HG03571 (cell line): ENCODE measurements at regions not wholly inside any gene's neighbourhood (a gene's known extent, or its start where the extent isn't known, plus 50 kb on each side); places are given as distances from the start of the nearest gene placed in this dataset.

Experiments used
- ATAC-seq: cut with Tn5 transposase; IDR thresholded peaks from one replicate; pipeline ENCODE4 v1.9.1; 2021; ENCODE audit not compliant: unreplicated experiment

DNA sequence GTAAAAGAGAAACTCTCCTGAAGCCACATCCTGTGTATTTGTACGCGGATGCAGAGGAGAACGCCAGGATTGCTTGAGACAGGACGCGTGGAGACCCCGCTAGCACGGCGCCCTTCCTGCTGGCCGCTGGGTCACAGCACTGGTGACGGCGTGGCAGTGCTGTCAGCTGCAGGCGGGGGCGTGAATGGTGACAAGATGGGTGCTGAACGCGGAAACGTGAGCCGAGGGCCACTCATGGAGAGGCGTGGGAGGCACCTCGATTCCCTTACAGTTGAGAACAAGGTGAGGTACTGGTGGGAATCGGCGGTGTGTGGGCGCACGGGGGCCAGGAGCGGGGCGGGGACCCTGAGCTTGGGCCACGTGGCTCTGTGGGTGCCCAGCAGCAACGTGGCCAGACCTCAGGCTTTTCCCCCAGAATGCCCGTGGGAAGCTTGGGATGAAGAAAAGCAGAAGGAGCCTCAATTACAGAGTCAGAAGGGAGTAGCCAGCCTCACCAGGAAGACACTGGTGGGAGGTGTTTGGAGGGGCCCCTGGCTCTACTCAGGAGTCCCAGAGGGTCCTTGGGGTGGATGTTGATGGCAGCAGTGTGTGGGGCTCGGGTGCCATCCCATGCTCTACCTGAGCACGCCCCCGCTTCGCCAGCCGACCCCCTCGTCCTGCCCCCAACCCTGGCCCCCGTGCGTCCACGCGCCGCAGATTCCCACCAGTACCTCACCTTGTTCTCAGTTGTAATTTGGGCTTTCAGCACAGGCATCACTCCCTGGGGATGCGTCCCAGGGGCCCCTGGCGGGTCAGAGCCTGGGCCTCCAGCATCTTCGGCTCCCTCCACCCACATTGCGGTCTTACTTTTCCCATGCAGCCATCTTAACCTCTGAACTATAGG is 208.4 kb upstream of the TCERG1L start:
- ATAC-seq: no peak

DNA sequence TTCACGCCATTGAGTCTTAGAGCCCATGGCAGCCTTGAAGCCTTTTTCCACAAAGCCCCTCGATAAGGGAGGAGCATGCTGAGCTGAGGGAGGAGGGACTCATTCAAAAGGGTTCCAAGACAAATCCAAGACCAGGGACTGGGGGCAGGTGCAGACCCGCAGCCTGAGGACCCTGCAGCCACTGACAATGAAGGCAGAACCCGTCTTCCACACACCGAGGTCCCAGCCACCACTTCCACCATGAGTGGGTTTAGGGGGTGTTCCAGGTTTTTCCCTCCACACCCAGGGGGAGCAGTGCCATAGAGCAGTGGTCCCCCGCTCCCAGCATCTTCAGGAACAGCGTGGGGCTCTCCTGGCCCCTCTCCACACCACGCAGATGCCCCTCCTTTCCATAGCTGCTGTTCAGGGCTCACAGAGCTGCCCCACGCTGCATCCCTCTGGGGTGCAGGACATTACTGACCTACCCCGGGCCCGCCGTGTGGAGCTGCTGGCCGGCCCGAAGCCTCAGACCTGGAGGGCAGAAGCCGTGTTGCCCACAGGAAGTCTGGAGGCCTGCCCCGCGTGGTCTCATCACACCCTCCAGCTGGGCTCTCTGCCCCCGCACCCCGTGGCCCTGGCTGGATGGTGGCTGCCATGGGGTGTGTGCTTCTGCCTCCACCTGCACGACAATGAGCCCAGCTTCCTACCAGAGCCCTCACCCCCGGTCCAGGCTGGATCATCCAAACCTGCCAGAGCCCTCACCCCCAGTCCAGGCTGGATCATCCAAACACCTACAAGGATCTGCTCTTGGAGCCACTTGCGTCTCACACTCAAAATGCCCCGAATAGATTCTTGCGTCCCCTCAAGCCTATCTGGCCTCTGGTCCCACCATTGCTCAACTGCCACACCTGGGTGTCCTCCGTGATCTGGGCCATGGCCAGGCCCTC is 220.0 kb upstream of the TCERG1L start:
- no peak for ATAC-seq

DNA sequence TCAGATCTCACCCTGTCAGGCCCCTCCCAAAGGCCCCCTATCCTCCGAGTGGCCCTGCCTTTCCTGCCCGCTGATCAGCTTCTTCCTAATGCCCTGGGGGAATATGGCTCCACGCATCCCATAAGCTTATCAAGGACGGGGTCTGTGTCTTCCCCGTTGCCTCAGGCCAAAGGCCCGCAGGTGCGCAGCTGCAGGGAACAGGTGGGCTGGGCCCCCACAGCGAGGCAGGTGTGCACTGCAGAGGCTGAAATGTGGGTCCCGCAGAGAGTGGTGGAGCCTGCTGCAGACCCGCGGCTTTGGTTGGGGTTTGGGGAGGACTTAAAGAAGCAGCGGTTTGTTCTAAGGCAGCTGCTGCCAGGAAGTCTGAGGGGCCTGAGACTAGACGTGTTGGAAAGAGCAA is 220.8 kb upstream of the TCERG1L start:
- ATAC-seq: no peak

DNA sequence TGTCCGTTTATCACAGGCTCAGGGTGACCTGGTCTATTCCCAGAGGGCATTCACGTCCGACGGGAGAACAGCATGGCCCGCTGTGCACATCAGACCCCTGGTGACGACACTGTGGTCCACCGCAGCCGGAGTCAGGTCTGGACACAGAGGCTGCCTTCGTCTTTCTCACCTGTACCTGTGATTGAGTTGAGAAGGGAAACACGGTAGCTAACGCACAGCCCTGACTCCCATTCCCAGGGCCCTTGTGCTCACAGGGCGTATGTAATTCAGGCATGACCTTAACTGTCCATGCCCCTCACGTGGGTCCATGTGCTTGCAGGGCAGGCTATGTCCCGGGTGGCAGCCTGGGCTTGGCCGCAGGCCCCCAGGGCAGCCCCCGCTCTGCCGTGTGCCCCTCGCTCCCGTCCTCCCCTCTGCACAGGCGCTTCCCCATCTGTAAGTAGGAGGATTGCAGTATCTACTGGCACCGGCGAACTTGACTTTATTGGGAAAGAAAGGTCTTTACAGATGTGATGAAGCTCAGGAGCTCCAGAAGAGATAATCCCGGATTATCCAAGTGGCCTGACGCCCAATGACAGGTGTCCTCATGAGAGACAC is 221.3 kb upstream of the TCERG1L start:
- ATAC-seq: no peak

DNA sequence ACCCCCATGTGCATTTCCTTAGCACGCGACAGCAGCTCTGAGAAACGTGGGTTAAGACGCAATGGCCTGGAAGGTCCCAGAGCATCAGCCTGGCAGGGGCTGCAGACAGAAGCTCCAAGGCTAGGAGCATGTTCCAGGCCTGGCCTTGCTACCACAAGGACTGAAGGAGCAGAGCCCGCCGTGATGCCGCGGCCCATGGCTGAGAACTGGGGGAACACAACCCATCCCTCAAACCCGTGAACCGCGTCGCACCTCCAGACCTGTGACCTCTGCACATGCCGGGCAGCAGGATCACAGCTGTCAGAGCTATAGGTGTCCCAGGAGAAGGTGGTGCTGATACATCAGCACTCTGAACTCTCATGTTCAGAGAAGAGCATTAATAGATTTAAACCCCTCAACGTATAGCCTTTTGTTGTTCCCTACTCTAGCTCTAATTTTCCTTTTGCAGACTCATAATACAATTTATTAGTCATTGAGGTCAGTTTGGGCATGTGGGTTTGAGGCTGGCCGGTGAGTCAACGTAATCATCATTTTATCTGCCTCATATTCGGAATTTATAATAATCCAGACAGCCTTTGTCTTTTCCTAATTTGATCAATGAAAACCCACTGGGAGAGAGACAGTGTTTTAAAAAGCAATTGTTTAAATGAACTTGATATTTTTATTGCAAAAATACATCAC is 222.5 kb upstream of the TCERG1L start:
- ATAC-seq: no peak

DNA sequence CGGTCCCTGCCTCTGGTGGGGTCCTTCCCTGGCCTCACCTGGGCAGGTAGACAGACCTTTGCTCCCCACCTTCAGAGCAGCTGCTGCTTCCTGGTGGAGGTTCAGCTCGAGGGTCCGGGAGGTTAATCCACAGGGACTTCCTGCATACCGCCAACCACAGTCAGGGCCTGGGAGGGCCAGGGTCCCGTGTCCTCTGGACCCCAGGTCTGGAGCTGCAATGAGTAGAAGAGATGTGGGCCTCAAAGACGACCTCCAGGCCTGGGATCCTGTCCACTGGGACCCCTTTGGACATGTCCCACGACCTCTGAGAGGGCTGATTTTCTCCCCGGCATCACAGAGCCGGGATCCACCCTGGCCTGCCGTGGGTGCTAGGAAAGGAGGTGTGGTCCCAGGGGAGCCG is 223.3 kb upstream of the TCERG1L start:
- no peak for ATAC-seq

DNA sequence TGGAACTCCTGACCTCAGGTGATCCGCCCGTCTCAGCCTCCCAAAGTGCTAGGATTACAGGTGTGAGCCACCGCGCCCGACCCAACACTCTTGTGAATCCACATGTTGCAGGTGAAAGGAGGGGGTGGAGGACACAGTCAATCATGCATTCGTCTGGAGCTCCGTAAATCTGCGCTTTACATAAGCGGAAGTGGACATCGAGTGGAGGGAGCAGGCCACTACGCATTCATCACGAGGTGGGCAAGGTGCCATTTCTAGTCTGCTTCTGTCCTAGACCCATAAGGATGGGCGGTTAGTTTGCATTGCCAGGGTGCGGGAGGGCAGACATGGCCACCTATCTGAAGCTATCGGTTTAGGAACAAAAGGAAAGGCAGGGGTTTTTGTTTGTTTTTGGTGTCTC is 225.2 kb upstream of the TCERG1L start:
- ATAC-seq: no peak

DNA sequence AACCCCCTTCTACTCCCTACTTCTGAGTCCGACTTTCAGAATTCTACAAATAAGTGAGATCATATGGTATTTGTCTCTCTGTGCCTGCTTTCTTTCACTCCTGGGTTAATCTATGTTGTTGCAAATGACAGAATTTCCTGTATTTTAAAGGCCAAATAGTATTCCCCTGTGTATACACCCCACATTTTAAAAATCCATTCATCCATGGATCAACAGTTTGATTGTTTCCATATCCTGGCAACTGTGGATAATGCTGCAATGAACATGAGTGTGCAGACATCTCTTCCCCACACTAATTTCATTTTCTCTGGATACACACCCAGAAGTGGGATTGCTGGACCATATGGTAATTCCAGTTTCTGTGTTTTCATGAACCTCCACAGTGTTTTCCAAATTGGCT is 225.8 kb upstream of the TCERG1L start:
- no peak for ATAC-seq

DNA sequence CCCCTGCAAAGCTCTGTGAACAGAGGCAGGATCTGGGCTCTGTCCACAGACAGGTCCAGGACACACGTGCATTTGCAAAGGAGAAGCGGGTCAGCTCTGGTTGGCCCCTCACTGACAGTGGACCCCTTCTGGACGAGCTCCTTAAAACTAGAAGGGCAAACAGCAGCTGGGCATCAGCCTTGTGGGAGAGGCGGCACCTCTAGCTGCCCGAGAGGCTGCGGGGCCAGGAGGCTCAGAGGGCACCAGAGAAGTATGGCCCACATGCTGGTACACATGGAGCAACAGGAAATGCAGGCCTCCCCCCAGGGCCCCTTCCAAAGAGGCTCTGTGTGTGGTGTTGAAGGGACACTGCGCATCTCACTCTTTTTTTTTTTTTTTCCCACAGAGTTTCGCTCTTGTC is 233.0 kb upstream of the TCERG1L start:
- ATAC-seq: no peak

DNA sequence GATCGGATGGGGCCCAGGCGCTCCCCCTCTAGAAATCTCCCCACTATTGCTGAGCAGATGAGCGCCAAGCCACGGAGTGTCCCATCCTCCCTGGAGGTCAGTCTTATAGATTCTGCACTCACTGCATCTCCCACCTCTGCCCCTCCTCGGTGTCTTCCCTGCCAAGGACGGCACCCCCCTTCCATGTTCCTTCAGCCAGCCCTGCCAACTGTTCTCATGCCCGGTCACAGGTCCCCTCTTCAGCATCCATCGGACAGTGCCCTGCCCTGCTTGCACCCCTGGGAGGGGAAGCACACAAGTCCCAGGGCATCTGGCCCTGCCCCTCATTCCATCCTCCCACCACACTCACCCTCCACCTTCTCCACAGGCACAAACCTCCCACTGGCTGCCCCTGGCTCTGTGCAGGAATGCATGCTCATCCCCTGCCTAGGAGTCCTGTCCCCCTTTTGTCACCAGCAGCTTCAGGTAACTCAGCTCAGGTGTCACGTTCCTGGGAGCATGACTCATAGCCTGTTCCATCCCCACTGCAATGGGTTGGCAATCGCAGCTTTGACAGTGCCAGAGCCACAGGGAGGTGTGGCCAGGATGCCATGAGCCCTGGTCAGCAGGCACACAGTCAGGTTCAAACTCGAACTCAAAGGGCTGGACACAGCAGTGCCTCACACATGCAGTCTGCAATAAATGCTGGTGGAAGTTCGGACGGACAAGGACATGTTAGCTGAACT is 234.7 kb upstream of the TCERG1L start:
- ATAC-seq: no peak

DNA sequence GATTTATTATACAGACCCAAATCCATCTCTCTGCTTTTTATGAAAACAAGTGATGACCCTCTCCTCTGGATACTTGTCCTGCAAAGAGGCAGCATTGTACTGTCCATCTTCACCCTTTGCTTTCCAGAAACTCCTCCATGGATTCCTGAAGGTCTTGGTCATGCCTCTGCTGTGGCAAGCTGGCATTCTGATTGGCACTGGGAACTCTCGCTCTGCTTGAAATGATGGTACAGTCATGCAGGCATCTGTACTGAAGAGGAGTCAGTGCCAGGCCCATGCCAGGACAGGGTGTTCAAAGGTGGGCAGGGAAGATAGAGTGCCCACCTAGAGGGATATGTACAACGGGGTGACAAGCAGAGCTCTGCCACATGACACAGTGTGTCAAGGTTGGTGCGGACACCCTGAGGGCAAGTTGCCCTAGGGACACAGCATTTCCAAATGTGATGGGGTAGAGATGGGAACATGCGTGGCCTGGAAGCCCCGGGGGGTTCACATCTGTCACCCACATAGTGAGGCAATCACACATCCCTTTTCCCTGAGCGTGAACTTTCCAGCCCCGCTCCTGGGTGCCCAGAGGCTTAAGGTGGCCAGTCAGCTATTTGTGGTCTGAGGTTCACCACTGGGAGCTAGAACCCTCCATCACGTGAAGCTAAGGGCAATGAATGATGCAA is 235.7 kb upstream of the TCERG1L start:
- no peak for ATAC-seq

DNA sequence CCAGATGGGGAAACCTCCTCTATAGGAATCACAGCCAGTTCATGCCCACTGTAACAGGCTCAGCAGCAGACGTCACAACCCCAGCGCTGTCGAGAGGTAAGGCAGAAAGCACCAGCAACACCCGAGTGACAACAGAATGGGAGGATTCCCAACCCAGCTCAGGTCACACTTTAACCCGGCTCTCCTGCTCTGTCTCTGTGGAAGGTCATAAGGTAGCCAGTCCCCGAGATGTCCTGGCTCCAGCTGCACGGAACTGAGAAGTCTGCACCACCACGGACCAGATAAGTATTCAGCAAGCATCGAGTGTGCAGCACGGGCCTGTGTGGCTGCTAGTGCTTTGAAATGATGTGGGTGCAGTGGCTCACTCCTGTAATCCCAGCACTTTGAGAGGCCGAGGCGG is 236.7 kb upstream of the TCERG1L start:
- no peak for ATAC-seq

DNA sequence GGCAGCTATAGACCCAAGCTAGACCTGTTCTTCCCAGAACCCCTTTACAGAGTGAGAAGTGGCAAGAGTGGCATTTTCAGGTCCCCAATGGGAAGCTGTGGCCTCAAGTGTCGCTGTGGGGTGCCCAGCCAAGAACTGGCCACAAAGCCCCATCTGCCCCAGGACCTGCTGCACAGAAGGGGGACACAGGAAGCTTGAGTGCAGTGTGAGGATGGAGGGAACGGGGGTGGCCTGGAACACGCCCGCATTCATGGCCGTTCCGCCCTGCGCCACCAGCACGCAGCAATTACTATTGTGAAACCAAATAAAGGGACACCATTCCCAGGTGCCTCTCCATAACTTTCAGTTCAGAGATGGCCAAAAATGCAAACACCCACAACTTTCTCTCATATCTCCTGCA is 237.6 kb upstream of the TCERG1L start:
- no peak for ATAC-seq

DNA sequence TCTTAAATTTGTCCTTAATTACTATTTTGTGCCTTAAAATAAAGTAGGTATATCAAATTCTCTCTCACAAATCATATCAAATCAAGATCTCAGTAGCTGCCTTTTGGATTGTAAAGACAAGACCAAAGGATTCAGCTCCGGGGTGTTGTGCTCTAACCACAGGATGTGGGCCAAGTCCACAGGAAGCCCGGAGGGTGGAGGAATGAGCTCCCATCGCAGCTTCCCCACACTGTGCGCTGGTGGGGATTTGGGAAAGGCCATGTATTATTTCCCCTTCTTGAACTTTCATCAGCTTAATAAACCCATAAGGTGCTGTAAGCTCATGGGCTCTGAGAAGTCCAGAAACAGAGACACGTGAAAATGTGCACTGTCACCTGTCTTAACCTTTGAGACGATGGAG is 241.6 kb upstream of the TCERG1L start:
- no peak for ATAC-seq

DNA sequence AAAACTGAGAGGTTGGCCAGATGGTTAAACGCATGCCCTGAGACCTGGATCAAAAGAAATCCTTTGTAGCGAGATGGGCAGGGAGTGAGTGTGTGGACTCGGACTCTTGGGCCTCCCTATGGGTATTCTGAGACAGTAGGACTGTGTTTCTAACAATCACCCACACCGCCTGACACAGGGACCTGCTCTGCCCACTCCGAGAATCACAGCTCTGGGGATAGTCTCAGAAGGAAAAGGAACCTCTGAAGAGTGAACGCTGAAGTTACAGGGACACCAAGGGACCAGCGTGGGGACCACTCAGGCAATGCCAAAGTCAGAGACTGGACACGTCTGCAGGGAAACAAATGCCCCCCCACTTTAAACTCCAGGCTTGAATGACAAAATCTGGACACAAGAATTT is 242.1 kb upstream of the TCERG1L start:
- ATAC-seq: no peak

DNA sequence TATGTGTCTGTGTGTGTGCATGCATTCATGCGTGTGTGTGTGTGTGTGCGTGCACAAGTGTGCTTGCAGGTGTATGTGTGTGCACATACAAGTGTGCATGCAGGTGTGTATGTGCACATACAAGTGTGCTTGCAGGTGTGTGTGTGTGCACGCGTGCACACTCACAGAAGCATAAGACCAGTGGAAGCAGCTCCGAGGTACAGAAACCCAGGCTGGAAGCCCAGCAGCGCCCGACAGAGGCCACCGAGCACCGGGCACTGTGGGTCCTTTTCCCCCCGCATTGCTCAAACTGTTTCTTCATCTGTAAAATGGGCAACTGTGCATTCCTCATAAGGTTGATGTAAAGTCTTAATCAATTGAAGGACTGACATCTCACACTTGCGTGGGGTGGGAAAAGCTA is 243.3 kb upstream of the TCERG1L start:
- no peak for ATAC-seq

DNA sequence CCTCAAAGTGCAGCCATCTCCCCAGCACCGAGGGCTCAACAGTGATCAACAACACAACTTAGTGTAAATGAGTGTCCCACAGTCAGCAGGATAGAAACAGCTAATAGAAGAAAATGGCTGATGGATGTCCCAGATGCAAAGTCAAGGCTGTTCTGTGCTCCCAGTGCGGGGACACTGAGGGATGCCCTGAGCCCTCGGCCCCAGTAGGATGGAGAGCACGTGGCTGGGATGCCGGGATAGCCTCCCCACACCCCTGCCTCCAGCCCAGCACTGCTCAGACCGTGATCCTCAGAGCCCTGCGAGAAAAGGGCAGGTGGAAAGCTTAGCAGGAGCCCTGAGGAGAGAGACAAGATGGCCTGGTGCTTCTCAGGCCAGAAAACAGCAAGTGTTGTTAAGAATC is 243.9 kb upstream of the TCERG1L start:
- no peak for ATAC-seq

DNA sequence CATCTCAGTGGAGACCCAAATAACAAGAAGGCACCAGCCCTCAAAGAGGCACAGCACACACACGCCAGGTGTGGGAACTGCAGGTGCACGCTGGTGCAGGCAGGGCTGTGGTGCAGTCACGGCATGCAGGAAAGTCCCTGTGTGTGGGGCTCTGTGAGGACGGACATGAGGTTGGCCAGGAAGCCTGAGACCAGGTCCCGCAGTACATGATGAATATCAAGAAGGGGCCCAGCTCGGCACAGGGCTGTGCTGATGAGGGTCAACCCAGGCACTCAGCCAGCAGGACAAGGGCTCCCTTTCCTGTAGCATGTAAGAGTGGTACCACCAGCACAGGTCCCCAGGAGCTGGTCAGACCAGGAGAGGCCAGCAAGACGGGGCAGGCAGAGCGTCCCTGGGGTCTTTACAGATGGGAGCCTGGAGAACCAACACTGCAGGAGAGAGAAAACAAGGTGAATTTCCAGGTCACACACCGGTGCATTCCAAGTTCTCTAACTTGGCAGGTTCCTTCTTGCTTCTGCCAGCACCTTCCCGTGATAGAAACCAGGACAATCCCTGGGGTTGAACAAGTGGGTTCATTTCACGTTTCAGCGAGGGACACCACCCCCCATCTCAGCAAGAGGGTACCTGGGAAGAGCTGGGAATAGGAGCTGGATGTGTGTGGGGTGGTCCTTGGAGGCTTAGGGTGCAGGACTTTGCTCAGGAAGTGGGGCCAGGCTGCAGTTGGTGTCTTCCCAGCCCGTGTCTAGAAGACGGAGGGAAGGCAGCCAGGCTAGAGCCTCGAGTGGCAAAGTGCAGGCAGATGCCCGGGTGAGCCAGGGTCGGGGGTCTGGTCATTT is 244.8 kb upstream of the TCERG1L start:
- no peak for ATAC-seq

DNA sequence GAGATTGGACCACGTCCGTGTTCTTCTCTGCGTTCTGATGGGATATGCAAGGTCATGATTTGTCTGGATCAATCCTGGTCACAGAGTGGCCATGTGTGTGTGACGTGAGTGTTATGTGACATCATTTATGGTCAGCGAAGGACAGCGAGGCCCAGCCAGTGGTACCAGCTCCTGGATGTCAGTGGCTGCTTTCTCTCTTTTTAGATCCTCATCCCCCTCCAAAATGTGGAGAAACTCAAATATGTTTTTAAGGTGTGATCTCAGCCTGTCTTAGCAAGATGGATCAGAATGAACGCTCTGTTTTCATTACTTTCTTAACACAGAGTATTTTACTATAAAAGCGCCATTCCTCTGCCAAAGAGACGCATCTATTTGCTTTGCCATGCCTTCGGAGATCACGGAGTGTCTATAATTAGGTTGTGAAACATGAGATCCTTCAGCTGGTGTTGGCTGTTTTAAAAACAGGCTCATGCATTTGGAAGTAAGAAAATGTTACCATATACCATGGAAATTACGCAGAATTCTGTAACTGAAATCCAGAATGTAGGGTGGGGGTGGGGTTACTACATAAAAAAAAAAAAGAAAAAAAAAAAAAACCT is 245.5 kb upstream of the TCERG1L start:
- ATAC-seq: no peak
